GM12878 (cell line): ENCODE measurements at regions not wholly inside any gene's neighbourhood (a gene's known extent, or its start where the extent isn't known, plus 50 kb on each side); places are given as distances from the start of the nearest gene placed in this dataset.

Experiments used
- ATAC-seq: fragments of 200-7000 bp; cut with Tn5 transposase; 3 replicates; pipeline ENCODE4 v1.9.1; 2020; ENCODE audit warnings: mild to moderate bottlenecking, moderate library complexity
- BruUV-seq: library from RNA; stranded (reverse); fragments of 400-500 nt; replicated peaks from 2 replicates; lab custom pipeline; 2021; lab: Mats Ljungman, UMichigan
- CTCF ChIA-PET: fragments of 300-600 bp; sonication (Branson Sonifier 250); formaldehyde crosslinking; extraction: SDS; loops from one replicate; lab custom pipeline; 2021; ENCODE audit warnings: inconsistent platforms; lab: Yijun Ruan, JAX
- POLR2A ChIA-PET: fragments of 350-600 bp; formaldehyde crosslinking; extraction: SDS; loops from one replicate; lab custom pipeline; 2021; ENCODE audit warnings: inconsistent platforms; lab: Charles Lee
- RAD21 ChIA-PET: fragments of 300-600 bp; sonication (Branson Sonifier 250); formaldehyde crosslinking; loops from one replicate; lab custom pipeline; 2023; ENCODE audit warnings: antibody characterized with exemption; ENCODE audit not compliant: unreplicated experiment; lab: Charles Lee
- SMC1A ChIA-PET: fragments of 300-600 bp; sonication (Branson Sonifier 250); formaldehyde crosslinking; loops from one replicate; lab custom pipeline; 2023; ENCODE audit not compliant: unreplicated experiment, uncharacterized antibody; lab: Charles Lee
- DNase-seq: peaks from one replicate; pipeline ENCODE4 v3.0.0-alpha.2; 2011; ENCODE audit warnings: low read depth, low spot score
- FAIRE-seq: peaks from 3 replicates; lab custom pipeline; 2011; peaks lifted over from hg19 to GRCh38; lab: Jason Lieb, UNC
- H2AFZ ChIP-seq: 2 replicates; pipeline ENCODE4 v1.6.0; 2011; ENCODE audit warnings: low read depth, low read length, control low read depth; ENCODE audit not compliant: control insufficient read depth
- H3K27ac ChIP-seq: 2 replicates; pipeline ENCODE4 v1.5.1; 2011; ENCODE audit warnings: control low read depth; ENCODE audit not compliant: control insufficient read depth, insufficient read depth
- H3K27me3 ChIP-seq, 2 experiments: replicated peaks in 1 of 2; 2 replicates each; pipeline versions ENCODE4 v1.6.0 to v1.6.1; 2011; ENCODE audit warnings: low read length in 1 of 2; ENCODE audit not compliant: control insufficient read depth in 2 of 2, insufficient read depth in 2 of 2
- H3K36me3 ChIP-seq, 2 experiments: 2 replicates each; pipeline ENCODE4 v1.5.1; 2011; ENCODE audit warnings: low read length in 1 of 2; ENCODE audit not compliant: control insufficient read depth in 2 of 2, insufficient read depth in 2 of 2
- H3K4me1 ChIP-seq: 2 replicates; pipeline ENCODE4 v1.6.1; 2011; ENCODE audit warnings: mild to moderate bottlenecking, low read length, moderate library complexity, mixed read lengths; ENCODE audit not compliant: control insufficient read depth, insufficient read depth
- H3K4me2 ChIP-seq: 2 replicates; pipeline ENCODE4 v1.6.0; 2011; ENCODE audit warnings: control low read depth; ENCODE audit not compliant: control insufficient read depth, insufficient read depth
- H3K4me3 ChIP-seq: fragments of 200-600 bp; sonication (generic); 2 replicates; pipeline ENCODE4 v1.5.1; 2016
- H3K79me2 ChIP-seq: 2 replicates; pipeline ENCODE4 v1.6.0; 2011; ENCODE audit warnings: low read length; ENCODE audit not compliant: control insufficient read depth, insufficient read depth
- H3K9ac ChIP-seq: 2 replicates; pipeline ENCODE4 v1.8.0; 2011; ENCODE audit warnings: low read length, control low read depth, mixed read lengths; ENCODE audit not compliant: control insufficient read depth, insufficient read depth
- H3K9me3 ChIP-seq: replicated peaks from 3 replicates; pipeline ENCODE4 v1.5.1; 2011; ENCODE audit warnings: mild to moderate bottlenecking, low read length; ENCODE audit not compliant: control insufficient read depth, insufficient read depth
- H4K20me1 ChIP-seq: 2 replicates; pipeline ENCODE4 v1.6.0; 2011; ENCODE audit not compliant: control insufficient read depth, insufficient read depth
- BACH1 ChIP-seq: fragments of 450-650 bp; IDR thresholded peaks from 2 replicates; pipeline ENCODE4 v1.6.1; 2017; ENCODE audit warnings: mild to moderate bottlenecking, borderline replicate concordance
- HSF1 ChIP-seq: fragments of 150-350 bp; IDR thresholded peaks from 2 replicates; pipeline ENCODE4 v1.6.1; 2014; ENCODE audit warnings: mild to moderate bottlenecking, low read depth, low read length
- NR2C2 ChIP-seq: IDR thresholded peaks from 2 replicates; pipeline ENCODE4 v1.6.1; 2011; ENCODE audit warnings: borderline replicate concordance, low read depth; ENCODE audit not compliant: control insufficient read depth, insufficient read length
- PKNOX1 ChIP-seq: fragments of 450-650 bp; IDR thresholded peaks from 2 replicates; pipeline ENCODE4 v1.6.1; 2016; ENCODE audit warnings: mild to moderate bottlenecking
- SUZ12 ChIP-seq: fragments of 200-600 bp; sonication (generic); IDR thresholded peaks from one replicate; pipeline ENCODE4 v1.6.1; 2018; ENCODE audit warnings: antibody characterized with exemption, mild to moderate bottlenecking; ENCODE audit not compliant: unreplicated experiment
- TCF12 ChIP-seq: IDR thresholded peaks from 2 replicates; pipeline ENCODE4 v1.6.1; 2011; ENCODE audit warnings: low read depth, mild to moderate bottlenecking, low read length
- ZBTB11 ChIP-seq: fragments of 450-650 bp; formaldehyde crosslinking; IDR thresholded peaks from 2 replicates; pipeline ENCODE4 v1.5.0; 2022; ENCODE audit warnings: mild to moderate bottlenecking, missing genetic modification characterization
- WGBS: methylation state at CpG from one replicate; pipeline ENCODE4 v1.1.6; 2016; ENCODE audit warnings: low lambda C conversion rate; ENCODE audit not compliant: insufficient replicate concordance, insufficient coverage; ENCODE audit errors: missing lambda C conversion rate; 5-methylcytosine and 5-hydroxymethylcytosine counted together
- in situ Hi-C: fragments of 300-500 bp; cut with MboI; formaldehyde crosslinking; loops from 9 replicates; pipeline ENCODE4 v1.14.3; 2018; ENCODE audit warnings: mixed read lengths
- intact Hi-C: fragments of 100-400 bp; cut with micrococcal nuclease; formaldehyde crosslinking; loops from one replicate; pipeline ENCODE4 v1.14.2; 2022; ENCODE audit not compliant: unreplicated experiment

- TF ChIP-seq ZBTB11, result no peak
- no peak for TF ChIP-seq NR2C2
- TF ChIP-seq PKNOX1, result no peak
- no peak for TF ChIP-seq TCF12
- no peak for TF ChIP-seq BACH1
These were observed 72.3 kb upstream of the PALMD start (continued) for GRCh38 chr1:99573431-99574217.

DNA sequence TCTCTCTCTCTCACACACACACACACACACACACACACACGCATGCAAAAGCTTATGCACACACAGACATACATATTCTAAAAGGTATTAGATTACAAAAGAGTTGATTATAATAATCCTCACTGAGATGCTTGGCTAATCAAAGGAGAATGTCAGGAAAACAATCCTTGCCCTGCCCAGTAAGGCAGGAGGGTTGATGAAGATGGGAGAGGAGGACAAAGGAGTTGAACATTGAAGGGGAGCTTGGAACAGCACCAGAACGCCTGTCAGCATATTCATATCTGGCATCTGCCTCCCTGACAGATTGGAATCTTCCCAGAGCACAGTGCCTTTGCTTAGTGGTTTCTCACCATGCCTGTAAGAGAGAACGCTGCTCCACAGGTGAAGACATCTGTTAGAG, 68.6 kb upstream of the PALMD start:
- no peak for FAIRE-seq
- no peaks in the 10 kb centered on the region for H4K20me1 ChIP-seq
- H3K27ac ChIP-seq, result no peak overlapping the region
- POLR2A ChIA-PET, result no interaction called here
- WGBS, result 0% methylated on average over 3 of the region's 3 CpGs
- H3K9me3 ChIP-seq, result no peaks in the 10 kb centered on the region
- CTCF ChIA-PET, result interaction anchor here (1.4 kb wide), 1 partner anchor 10 kb away, joined by 3 read pairs; no protein-coding TSS in a partner anchor
- RAD21 ChIA-PET, result no interaction called here
- SMC1A ChIA-PET, result interaction anchor here (1.6 kb wide), 1 partner anchor 8 kb away, joined by 3 read pairs; no protein-coding TSS in a partner anchor
- no peak overlapping the region for H2AFZ ChIP-seq
- TF ChIP-seq SUZ12 (no peak), HSF1 (no peak)
- TF ChIP-seq, all 136 proteins: peak for 0
- Histone ChIP-seq H3K79me2 (no peaks in the 10 kb centered on the region), H3K36me3 (no peaks in the 10 kb centered on the region), H3K4me3 (no peak overlapping the region), H3K27me3 (no peaks in the 10 kb centered on the region), H3K9ac (no peak overlapping the region), H3K4me1 (no peaks in the 10 kb centered on the region), H3K4me2 (no peak overlapping the region)
- BruUV-seq, result no TSS peak
- in situ Hi-C loops, result no loop called here
- DNase-seq (no peak), ATAC-seq (no peak)
- intact Hi-C loops, result no loop called here
